ENCODE measurements at regions not wholly inside any gene's neighbourhood (a gene's known extent, or its start where the extent isn't known, plus 50 kb on each side); places are given as distances from the start of the nearest gene placed in this dataset.

DNA sequence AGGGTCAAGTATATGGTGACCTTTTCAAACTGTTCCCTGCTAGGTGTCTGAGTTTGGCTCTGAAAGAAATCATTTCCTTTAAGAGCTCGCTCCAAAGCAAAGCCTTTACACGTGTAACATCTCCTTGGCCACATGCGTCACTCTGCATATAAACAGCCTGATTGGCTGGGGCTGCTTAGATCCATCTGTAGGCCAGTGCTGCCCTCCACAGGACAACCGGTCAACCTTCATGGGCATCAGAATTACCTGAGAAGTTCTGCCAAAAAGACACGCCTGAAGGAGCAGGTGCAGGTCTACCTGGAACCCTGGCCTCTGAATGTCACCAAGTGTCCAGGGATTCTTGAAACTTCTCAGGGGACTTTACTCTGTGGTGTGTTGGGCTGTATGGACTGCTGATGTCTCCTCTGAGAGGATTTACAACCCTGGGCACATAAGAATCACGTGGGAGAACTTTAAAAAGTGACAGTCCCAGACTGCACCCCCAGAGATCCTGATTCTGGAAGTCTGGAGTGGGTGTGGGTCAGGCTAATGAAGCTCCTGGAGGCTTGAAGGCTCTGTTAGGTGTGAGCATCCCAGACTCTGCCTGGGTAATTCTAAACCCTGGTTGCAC lies 497.6 kb downstream of the GADD45G start (continued):
- TF ChIP-seq CBX8 (IDR thresholded peaks at IDR 0.05; ENCODE audit: borderline replicate concordance, low read depth, low read length) = no peak
- no peak for TF ChIP-seq ATF3 (IDR thresholded peaks at IDR 0.05; ENCODE audit: insufficient read depth, low read depth, low read length)
- no peak for TF ChIP-seq ZNF274 (IDR thresholded peaks at IDR 0.05; ENCODE audit: borderline replicate concordance, extremely low read depth, low read length)
- no peak for TF ChIP-seq CHD1 (IDR thresholded peaks at IDR 0.05; ENCODE audit: low read depth, low read length)
- peak; percentile 68; the same call in 1 of the 2 replicates for TF ChIP-seq RFX5 (IDR thresholded peaks at IDR 0.05; ENCODE audit: borderline replicate concordance, low read depth, low read length)
- TF ChIP-seq RAD21 (IDR thresholded peaks at IDR 0.05 in 1 of 2, conservative IDR thresholded peaks at IDR 0.05 in 1 of 2; ENCODE audit: low read depth in 2 of 2, low read length in 2 of 2) = peak; percentile 97 to 98
- TF ChIP-seq JUND (IDR thresholded peaks at IDR 0.05; ENCODE audit: low read length) = 0 out of 2 replicates have a peak, but pooled peaks have one; percentile 45
- TF ChIP-seq SUZ12 (IDR thresholded peaks at IDR 0.05; ENCODE audit: low read length) = no peak
- no peak for TF ChIP-seq MAFK (IDR thresholded peaks at IDR 0.05; ENCODE audit: low read depth, low read length)

All from H1 (cell line).